ENCODE measurements at regions not wholly inside any gene's neighbourhood (a gene's known extent, or its start where the extent isn't known, plus 50 kb on each side); places are given as distances from the start of the nearest gene placed in this dataset.

DNA sequence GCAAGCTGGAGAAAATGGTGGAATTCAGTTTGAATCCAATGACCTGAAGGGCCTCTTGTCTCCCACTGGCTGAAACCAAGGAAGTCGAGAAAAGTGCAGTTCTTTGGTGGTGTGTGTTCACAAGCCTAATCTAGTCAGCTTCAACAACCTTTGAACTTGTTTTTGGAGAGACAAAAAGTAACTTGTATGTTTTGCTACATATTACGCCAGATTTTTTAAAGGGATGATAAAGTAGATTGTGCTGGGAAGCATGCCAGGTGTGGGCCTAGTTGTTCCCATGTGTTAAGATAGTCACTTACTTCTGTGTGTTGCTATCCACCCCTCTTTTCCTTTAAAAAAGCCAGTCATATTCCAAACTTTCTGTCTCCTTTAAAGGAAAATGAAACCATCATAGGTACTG lies 79.7 kb upstream of the FAM3C start:
- no peaks in the 10 kb centered on the region for H3K4me1 Mint-ChIP-seq
- no peaks in the 10 kb centered on the region for H3K9me3 Mint-ChIP-seq (ENCODE audit: low read depth)
- no peak overlapping the region for H3K27ac Mint-ChIP-seq
- DNase-seq = no peak
- no peaks in the 10 kb centered on the region for H3K27me3 Mint-ChIP-seq
- CTCF ChIA-PET = no interaction called here
- H3K4me3 Mint-ChIP-seq = no peak overlapping the region
- ATAC-seq = no peak
- peaks cover 2% of the 10 kb centered on the region for H3K36me3 Mint-ChIP-seq

DNA sequence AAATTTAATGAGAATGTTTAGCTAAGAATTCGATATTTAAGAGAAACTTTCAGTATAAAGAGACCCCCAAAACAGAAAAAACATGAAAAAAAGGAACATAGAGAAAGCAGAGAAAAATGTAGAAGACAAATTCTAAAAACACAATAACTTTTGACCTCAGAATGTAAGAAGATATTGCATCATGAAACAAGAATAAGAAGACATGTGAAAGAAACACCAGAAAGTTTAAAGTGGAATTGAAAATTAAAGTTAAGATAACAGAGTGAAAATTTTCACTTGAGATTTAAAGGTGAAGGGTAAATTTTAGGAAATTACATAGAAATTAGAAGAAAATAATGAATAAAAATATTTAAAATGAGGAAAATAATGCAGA lies 78.2 kb upstream of the FAM3C start:
- H3K9me3 Mint-ChIP-seq (ENCODE audit: low read depth) = no peaks in the 10 kb centered on the region
- CTCF ChIA-PET = interaction anchor here (0.9 kb wide), 1 partner anchor 27 kb away, joined by 3 read pairs; no protein-coding TSS in a partner anchor
- ATAC-seq = no peak

DNA sequence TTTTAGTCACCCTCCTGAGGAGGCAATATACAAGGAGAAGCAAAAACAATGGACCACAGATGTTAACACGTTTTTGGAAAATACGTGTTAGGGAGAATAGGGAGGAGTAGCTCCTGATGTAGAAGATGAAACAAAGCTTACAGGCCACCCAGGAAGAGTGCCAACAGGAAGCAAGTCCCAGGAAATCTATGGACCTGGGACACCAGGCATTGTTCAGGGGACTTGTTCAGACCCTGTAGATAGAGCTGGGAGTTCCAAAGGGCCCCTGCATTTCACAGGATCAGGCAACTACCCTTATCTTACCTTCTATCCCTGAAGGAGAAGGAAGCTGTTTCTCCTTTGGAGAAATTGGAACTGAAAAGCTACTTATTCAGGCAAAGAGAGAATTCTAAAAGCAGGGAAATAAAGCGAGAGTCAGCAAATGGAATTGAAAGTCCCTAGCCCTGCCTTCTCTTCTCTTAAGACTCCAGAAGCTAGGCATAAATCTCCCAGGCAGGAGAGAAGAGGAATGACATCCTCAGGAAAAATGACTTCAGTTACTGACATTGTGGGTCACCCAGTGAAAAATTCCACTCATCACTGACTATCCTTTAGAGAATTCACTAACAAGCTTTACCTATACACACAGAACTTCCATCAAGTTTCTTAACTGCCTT lies 77.7 kb upstream of the FAM3C start:
- H3K9me3 Mint-ChIP-seq (ENCODE audit: low read depth) = no peaks in the 10 kb centered on the region
- peaks cover 2% of the 10 kb centered on the region for H3K36me3 Mint-ChIP-seq
- ATAC-seq = no peak
- H3K27ac Mint-ChIP-seq = no peak overlapping the region
- no peaks in the 10 kb centered on the region for H3K4me1 Mint-ChIP-seq
- no peak overlapping the region for H3K4me3 Mint-ChIP-seq
- CTCF ChIA-PET = interaction anchor here (0.9 to 1.4 kb wide), 2 partner anchors 28 to 71 kb away, joined by 3 read pairs; no protein-coding TSS in a partner anchor
- DNase-seq = no peak
- H3K27me3 Mint-ChIP-seq = no peaks in the 10 kb centered on the region

More for the DNA sequence above, 78.2 kb upstream of the FAM3C start:
- H3K27me3 Mint-ChIP-seq = no peaks in the 10 kb centered on the region
- H3K36me3 Mint-ChIP-seq = peaks cover 2% of the 10 kb centered on the region
- no peak overlapping the region for H3K27ac Mint-ChIP-seq
- no peaks in the 10 kb centered on the region for H3K4me1 Mint-ChIP-seq
- DNase-seq = no peak
- H3K4me3 Mint-ChIP-seq = no peak overlapping the region

DNA sequence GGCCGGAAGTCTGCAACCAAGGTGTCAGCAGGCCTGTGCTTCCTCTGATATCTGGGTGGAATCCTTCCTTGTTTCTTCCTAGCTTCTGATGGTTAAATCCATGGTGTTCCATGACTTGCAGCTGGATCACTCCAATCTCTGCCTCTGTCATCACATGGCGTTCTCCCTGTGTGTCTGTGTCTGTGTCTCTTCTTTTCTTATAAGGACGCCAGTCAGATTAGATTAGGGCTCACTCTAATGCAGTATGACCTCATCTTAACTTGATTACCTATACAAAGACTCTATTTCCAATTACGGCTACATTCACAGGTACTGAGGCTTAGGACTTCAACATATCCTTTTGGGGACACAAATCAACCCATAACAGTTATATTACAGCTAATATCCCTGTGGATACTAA lies 70.3 kb upstream of the FAM3C start:
- peaks cover 4% of the 10 kb centered on the region for H3K36me3 Mint-ChIP-seq

DNA sequence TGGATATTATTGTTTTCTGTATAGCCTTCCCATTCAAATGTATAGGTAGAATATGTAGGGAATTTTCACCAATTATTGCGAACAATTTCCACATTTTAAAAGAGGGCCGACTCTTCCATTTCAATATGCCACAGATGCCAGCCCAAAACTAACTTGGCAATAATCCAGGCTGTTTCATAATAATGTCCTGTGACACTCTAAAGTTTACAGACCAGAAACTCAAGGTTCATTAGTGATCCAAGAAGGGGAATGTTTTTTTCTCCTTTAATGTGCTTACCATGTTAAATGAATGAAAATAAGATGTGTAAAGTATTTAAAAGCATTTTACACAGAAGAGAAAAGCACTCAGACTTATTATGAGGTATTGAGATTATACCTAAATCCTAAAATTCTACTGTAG lies 63.0 kb upstream of the FAM3C start:
- no peak for ATAC-seq
- Mint-ChIP-seq H3K27me3 (peaks cover 4% of the 10 kb centered on the region), H3K27ac (no peak overlapping the region), H3K36me3 (peaks cover 4% of the 10 kb centered on the region), H3K4me1 (no peaks in the 10 kb centered on the region), H3K4me3 (no peak overlapping the region), H3K9me3 (ENCODE audit: low read depth) (peaks cover 4% of the 10 kb centered on the region)
- no peak for DNase-seq
- CTCF ChIA-PET = no interaction called here

More for the DNA sequence above, 70.3 kb upstream of the FAM3C start:
- no peaks in the 10 kb centered on the region for H3K27me3 Mint-ChIP-seq
- CTCF ChIA-PET = interaction anchor here (1.4 kb wide), 1 partner anchor 37 kb away, joined by 3 read pairs; no protein-coding TSS in a partner anchor
- ATAC-seq (no peak), DNase-seq (no peak)
- H3K27ac Mint-ChIP-seq = no peak overlapping the region
- no peaks in the 10 kb centered on the region for H3K4me1 Mint-ChIP-seq
- peaks cover 2% of the 10 kb centered on the region for H3K9me3 Mint-ChIP-seq (ENCODE audit: low read depth)
- H3K4me3 Mint-ChIP-seq = no peak overlapping the region

DNA sequence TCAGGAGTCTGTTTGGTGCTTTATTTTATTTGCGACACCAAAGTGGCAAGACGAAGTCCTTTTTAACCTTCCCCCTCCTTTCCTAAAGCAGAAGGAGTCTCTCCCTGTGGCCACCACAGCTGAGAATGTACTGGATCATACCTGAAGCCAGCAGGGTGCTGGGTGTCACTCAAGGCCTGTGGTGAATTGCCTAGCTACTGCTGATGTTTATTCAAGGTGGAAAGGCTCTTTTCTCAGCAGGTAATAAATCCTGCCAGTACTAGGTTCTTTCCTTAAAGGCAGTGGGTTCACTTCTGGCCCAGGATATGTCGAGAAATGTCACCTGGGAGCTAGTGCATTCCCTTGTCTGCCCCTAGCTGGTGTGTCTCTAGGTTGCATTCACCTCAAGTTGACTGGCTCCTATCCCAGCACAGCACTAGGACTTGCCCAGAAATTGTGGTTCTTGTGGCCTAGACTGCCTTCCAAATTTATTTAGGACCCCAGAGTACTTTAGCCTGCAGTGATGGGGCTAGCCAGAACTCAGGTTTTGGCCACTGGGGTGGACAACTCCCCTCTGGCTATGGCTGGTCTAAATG lies 60.8 kb upstream of the FAM3C start:
- CTCF ChIA-PET = interaction anchor here (0.6 to 1.6 kb wide), 2 partner anchors 14 to 32 kb away, joined by 3 read pairs; no protein-coding TSS in a partner anchor

DNA sequence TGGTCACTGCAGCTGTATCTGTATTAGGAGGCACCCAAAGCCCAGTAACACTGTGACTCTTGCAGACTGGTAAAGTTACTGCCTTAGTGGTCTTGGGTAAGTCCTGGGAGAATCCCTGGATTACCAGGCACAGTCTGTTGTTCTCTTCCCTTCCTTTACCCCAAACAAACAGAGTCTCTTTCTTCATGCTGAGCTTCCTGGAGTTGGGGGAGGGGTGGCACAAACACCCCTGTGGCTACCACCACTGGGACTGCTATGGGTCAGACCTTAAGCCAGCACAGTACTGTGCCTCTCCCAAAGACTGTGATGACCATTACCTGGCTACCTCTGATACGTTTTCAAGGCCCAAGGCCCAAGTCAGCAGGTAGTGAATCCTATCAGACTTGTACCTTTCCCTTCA lies 59.9 kb upstream of the FAM3C start:
- Mint-ChIP-seq H3K4me1 (no peaks in the 10 kb centered on the region), H3K4me3 (no peak overlapping the region), H3K27ac (no peak overlapping the region), H3K9me3 (ENCODE audit: low read depth) (peaks cover 4% of the 10 kb centered on the region), H3K36me3 (peaks cover 4% of the 10 kb centered on the region), H3K27me3 (peaks cover 4% of the 10 kb centered on the region)
- CTCF ChIA-PET = interaction anchor here (0.6 to 1.6 kb wide), 3 partner anchors 13 to 60 kb away, joined by 3 read pairs; partner anchors contain the start of gene FAM3C
- DNase-seq (no peak), ATAC-seq (no peak)

More for the DNA sequence above, 60.8 kb upstream of the FAM3C start:
- Mint-ChIP-seq H3K27ac (no peak overlapping the region), H3K27me3 (peaks cover 4% of the 10 kb centered on the region), H3K9me3 (ENCODE audit: low read depth) (peaks cover 4% of the 10 kb centered on the region), H3K36me3 (peaks cover 4% of the 10 kb centered on the region), H3K4me3 (no peak overlapping the region), H3K4me1 (no peaks in the 10 kb centered on the region)
- no peak for ATAC-seq
- no peak for DNase-seq

DNA sequence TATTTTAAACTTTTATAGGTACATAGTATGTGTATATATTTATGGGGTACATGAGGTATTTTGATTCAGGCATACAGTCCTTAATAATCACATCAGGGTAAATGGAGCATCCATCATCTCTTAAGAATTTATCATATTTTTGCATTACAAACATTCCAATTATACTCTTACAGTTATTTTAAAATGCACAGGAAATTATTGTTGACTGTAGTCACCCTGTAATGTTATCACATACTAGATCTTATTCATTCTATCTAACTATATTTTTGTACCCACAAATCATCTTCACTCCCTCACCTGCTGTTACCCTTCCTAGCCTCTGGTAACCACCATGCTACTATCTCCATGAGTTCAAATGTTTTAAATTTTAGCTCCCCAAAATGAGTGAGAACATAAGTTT lies 56.3 kb upstream of the FAM3C start:
- CTCF ChIA-PET = no interaction called here
- Mint-ChIP-seq H3K4me1 (no peaks in the 10 kb centered on the region), H3K36me3 (peaks cover 5% of the 10 kb centered on the region), H3K27ac (no peak overlapping the region), H3K9me3 (ENCODE audit: low read depth) (peaks cover 4% of the 10 kb centered on the region), H3K27me3 (no peaks in the 10 kb centered on the region), H3K4me3 (no peak overlapping the region)
- no peak for ATAC-seq
- no peak for DNase-seq

DNA sequence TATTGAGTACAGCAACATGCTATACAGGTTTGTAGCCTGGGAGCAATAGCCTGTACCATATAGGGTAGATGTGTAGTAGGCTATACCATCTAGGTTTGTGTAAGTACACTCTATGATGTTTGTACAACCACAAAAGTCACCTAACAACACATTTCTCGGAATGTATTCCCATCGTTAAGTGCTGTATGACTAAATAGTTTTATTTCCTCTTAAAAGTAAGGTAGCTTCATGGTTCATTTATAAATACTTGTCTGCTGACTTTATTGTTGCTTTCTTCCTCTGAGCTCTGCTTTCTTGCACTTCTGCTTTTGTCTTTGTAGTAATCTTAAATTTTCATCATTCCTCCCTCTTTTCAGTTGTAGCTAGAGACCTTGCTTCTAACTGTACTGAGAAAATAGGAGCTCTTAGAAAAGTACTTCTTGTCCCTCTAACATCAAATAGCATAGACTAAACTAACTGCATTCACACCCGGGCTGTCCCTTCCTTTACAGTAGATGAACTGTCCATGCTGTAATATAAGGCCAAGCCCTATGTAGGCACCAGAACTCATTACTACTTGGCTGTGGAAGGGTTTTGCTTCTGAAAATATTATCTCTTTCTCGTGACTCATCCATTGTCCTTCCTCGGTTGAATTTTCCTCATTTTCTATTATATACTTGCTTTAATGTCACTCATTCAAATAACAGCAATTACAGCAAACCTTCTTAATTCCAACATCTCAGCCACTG lies 55.4 kb upstream of the FAM3C start:
- no peak overlapping the region for H3K27ac Mint-ChIP-seq
- peaks cover 5% of the 10 kb centered on the region for H3K36me3 Mint-ChIP-seq
- DNase-seq (no peak), ATAC-seq (no peak)
- H3K4me1 Mint-ChIP-seq = no peaks in the 10 kb centered on the region
- peaks cover 4% of the 10 kb centered on the region for H3K9me3 Mint-ChIP-seq (ENCODE audit: low read depth)
- no peak overlapping the region for H3K4me3 Mint-ChIP-seq
- CTCF ChIA-PET = no interaction called here
- no peaks in the 10 kb centered on the region for H3K27me3 Mint-ChIP-seq

DNA sequence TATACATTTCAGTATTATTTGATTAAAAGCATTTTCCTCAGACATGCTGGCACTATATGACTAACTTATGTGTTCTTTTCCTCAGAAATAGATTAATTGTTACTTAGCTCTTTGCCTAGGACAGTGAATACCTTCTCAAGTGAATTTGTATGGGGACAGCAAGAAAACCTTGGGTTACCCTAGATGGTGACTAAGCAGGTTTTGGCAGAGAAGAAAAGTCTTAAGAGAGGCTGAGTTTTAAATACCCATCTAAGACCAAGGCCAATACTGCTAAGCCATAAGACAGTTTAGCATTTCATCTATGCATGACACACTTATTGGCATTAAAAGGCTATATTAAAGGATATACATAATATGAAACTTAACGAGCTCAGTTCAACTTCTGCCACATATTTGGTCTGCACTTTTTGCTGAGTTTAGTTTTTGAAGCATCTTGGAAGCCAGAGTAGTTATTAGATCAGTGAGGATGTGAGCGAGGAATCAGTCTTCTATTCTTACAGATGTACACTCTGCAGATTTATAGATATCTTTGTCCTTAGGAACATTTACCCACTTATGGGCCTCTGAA lies 54.6 kb upstream of the FAM3C start:
- Mint-ChIP-seq H3K27ac (no peak overlapping the region), H3K4me3 (no peak overlapping the region), H3K4me1 (no peaks in the 10 kb centered on the region), H3K36me3 (peaks cover 5% of the 10 kb centered on the region), H3K27me3 (no peaks in the 10 kb centered on the region), H3K9me3 (ENCODE audit: low read depth) (peaks cover 4% of the 10 kb centered on the region)
- DNase-seq (no peak), ATAC-seq (no peak)
- CTCF ChIA-PET = no interaction called here

DNA sequence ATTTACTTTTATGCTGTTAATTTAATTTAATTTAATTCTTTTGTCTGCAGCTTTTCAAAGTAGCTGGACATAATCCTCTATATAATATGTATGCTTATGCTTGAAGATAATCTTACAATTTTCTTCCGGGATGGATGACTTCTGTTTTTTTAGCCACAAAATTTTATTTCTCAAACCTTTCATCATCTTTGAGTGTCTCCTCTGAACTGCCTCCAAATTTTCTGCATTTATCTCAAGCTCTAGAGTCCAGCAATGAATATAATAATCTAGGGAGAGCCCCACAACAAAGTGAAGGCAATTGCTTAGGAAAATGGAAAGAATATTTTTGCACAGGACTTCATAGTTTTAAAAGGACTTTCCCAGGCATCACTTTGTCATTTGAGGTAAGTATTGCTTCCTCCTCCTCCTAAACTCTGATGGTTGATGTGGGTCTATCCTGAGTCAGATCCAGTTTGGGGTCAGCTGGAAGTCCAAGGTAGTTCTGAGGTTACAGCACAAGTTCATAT lies 53.7 kb upstream of the FAM3C start:
- Mint-ChIP-seq H3K4me3 (no peak overlapping the region), H3K36me3 (peaks cover 3% of the 10 kb centered on the region), H3K27ac (no peak overlapping the region), H3K27me3 (no peaks in the 10 kb centered on the region), H3K4me1 (no peaks in the 10 kb centered on the region), H3K9me3 (ENCODE audit: low read depth) (no peaks in the 10 kb centered on the region)
- DNase-seq (no peak), ATAC-seq (no peak)
- CTCF ChIA-PET = no interaction called here

DNA sequence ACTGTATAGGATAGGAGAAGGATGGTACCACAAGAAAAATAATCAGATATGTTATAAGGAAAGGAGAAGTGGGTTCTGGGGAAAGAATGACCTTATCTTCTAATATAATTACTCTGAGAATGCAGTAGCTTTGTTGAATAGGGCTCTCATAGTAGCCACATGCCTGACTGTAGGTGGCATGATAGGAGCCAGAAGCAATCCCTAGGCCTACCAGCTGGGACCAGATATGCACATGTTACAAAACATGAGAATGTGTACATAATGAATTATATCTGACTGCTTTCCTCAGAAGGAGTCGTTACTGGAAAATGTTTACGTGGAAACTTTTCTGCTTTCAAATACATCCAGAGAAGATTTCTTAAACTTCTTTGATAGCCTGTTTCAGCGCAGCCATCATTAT lies 53.2 kb upstream of the FAM3C start:
- DNase-seq (no peak), ATAC-seq (no peak)
- Mint-ChIP-seq H3K36me3 (peaks cover 2% of the 10 kb centered on the region), H3K27ac (no peak overlapping the region), H3K9me3 (ENCODE audit: low read depth) (no peaks in the 10 kb centered on the region), H3K4me1 (no peaks in the 10 kb centered on the region), H3K27me3 (no peaks in the 10 kb centered on the region), H3K4me3 (no peak overlapping the region)
- CTCF ChIA-PET = interaction anchor here (1.4 kb wide), 1 partner anchor 19 kb away, joined by 3 read pairs; no protein-coding TSS in a partner anchor

DNA sequence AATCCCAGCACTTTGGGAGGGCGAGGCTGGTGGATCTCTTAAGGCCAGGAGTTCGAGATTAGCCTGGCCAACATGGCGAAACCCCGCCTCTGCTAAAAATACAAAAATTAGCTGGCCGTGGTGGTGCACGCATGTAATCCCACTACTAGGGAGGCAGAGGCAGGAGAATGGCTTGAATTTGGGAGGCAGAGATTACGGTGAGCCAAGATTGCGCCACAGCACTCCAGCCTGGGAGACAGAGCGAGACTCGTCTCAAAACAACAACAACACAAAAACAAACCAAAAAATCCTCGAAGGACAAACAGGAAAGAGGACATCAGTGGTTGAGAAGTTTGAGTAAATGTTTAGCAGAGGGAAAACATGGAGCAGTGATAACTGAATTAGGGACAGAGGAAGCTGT lies 52.3 kb upstream of the FAM3C start:
- no peak for ATAC-seq
- H3K27ac Mint-ChIP-seq = no peak overlapping the region
- H3K9me3 Mint-ChIP-seq (ENCODE audit: low read depth) = no peaks in the 10 kb centered on the region
- H3K4me1 Mint-ChIP-seq = no peaks in the 10 kb centered on the region
- H3K4me3 Mint-ChIP-seq = no peak overlapping the region
- peaks cover 2% of the 10 kb centered on the region for H3K36me3 Mint-ChIP-seq
- CTCF ChIA-PET = interaction anchor here (1.4 kb wide), 1 partner anchor 20 kb away, joined by 3 read pairs; no protein-coding TSS in a partner anchor
- DNase-seq = no peak
- no peaks in the 10 kb centered on the region for H3K27me3 Mint-ChIP-seq
